ENCODE measurements at regions not wholly inside any gene's neighbourhood (a gene's known extent, or its start where the extent isn't known, plus 50 kb on each side); places are given as distances from the start of the nearest gene placed in this dataset.

- no peak overlapping the region for H3K9ac ChIP-seq
- H3K27me3 Mint-ChIP-seq (ENCODE audit: insufficient read depth, low read depth): peaks cover 2% of the 10 kb centered on the region
- no peak overlapping the region for H3K4me3 ChIP-seq
- H3K4me1 ChIP-seq: no peaks in the 10 kb centered on the region
- DNase-seq (ENCODE audit: low spot score): no peak
- H3K36me3 ChIP-seq: no peaks in the 10 kb centered on the region
- no peaks in the 10 kb centered on the region for H3K36me3 Mint-ChIP-seq
- no peak for TF ChIP-seq CTCF (IDR thresholded peaks at IDR 0.05)
- TF ChIP-seq EZH2phosphoT487 (IDR thresholded peaks at IDR 0.05): no peak
- no peak for TF ChIP-seq EZH2 (IDR thresholded peaks at IDR 0.05)
- H3K9me3 ChIP-seq (ENCODE audit: low read depth): no peaks in the 10 kb centered on the region
- peak overlapping the region; percentile 90 for H2AFZ ChIP-seq (replicated peaks)
- H3F3A ChIP-seq (ENCODE audit: low read depth): no peaks in the 10 kb centered on the region
- peaks cover 9% of the 10 kb centered on the region for H3K4me1 Mint-ChIP-seq
- no peaks in the 10 kb centered on the region for H3K79me2 ChIP-seq (ENCODE audit: low read depth)
- H4K20me1 ChIP-seq (ENCODE audit: low read depth): no peaks in the 10 kb centered on the region
- H3K4me3 Mint-ChIP-seq: no peak overlapping the region
- no peaks in the 10 kb centered on the region for H3K27me3 ChIP-seq
- H3K9me3 Mint-ChIP-seq: no peaks in the 10 kb centered on the region
- H3K4me2 ChIP-seq: no peak overlapping the region
- H3K27ac Mint-ChIP-seq: no peak overlapping the region
- H3K27ac ChIP-seq: no peak overlapping the region
These were observed 804.4 kb downstream of the FLRT2 start for GRCh38 chr14:86334355-86334754.

GRCh38 chr14:86333493-86333892 lies 803.5 kb downstream of the FLRT2 start:
- H4K20me1 ChIP-seq (ENCODE audit: low read depth): no peaks in the 10 kb centered on the region
- peaks cover 9% of the 10 kb centered on the region for H3K4me1 Mint-ChIP-seq
- H3K27me3 Mint-ChIP-seq (ENCODE audit: insufficient read depth, low read depth): peaks cover 2% of the 10 kb centered on the region
- TF ChIP-seq EZH2 (IDR thresholded peaks at IDR 0.05) (no peak), EZH2phosphoT487 (IDR thresholded peaks at IDR 0.05) (no peak), CTCF (IDR thresholded peaks at IDR 0.05) (no peak)
- no peaks in the 10 kb centered on the region for H3K36me3 Mint-ChIP-seq
- H3K4me2 ChIP-seq: no peak overlapping the region
- no peaks in the 10 kb centered on the region for H3K9me3 Mint-ChIP-seq
- no peaks in the 10 kb centered on the region for H3K4me1 ChIP-seq
- no peak overlapping the region for H3K4me3 Mint-ChIP-seq
- H3K36me3 ChIP-seq: no peaks in the 10 kb centered on the region
- H3K27ac ChIP-seq: no peak overlapping the region
- no peak overlapping the region for H3K4me3 ChIP-seq
- DNase-seq (ENCODE audit: low spot score): no peak
- H3K27ac Mint-ChIP-seq: no peak overlapping the region
- no peaks in the 10 kb centered on the region for H3K9me3 ChIP-seq (ENCODE audit: low read depth)
- no peak overlapping the region for H2AFZ ChIP-seq (replicated peaks)
- no peak overlapping the region for H3K9ac ChIP-seq
- no peaks in the 10 kb centered on the region for H3K79me2 ChIP-seq (ENCODE audit: low read depth)
- no peaks in the 10 kb centered on the region for H3K27me3 ChIP-seq
- no peaks in the 10 kb centered on the region for H3F3A ChIP-seq (ENCODE audit: low read depth)

- TF ChIP-seq EZH2 (IDR thresholded peaks at IDR 0.05) (no peak), EZH2phosphoT487 (IDR thresholded peaks at IDR 0.05) (no peak), CTCF (IDR thresholded peaks at IDR 0.05) (no peak)
- no peak overlapping the region for H3K4me2 ChIP-seq
- H2AFZ ChIP-seq (replicated peaks): no peak overlapping the region
These were observed 801.4 kb downstream of the FLRT2 start for GRCh38 chr14:86331341-86331740.

More at GRCh38 chr14:86331341-86331740, 801.4 kb downstream of the FLRT2 start:
- Mint-ChIP-seq H3K27me3 (ENCODE audit: insufficient read depth, low read depth) (no peaks in the 10 kb centered on the region), H3K4me1 (peaks cover 9% of the 10 kb centered on the region), H3K27ac (no peak overlapping the region), H3K9me3 (no peaks in the 10 kb centered on the region), H3K36me3 (no peaks in the 10 kb centered on the region), H3K4me3 (no peak overlapping the region)
- Histone ChIP-seq H3K36me3 (no peaks in the 10 kb centered on the region), H3K27ac (no peak overlapping the region), H3K9me3 (ENCODE audit: low read depth) (no peaks in the 10 kb centered on the region), H3K27me3 (no peaks in the 10 kb centered on the region), H3F3A (ENCODE audit: low read depth) (no peaks in the 10 kb centered on the region), H4K20me1 (ENCODE audit: low read depth) (no peaks in the 10 kb centered on the region), H3K4me3 (no peak overlapping the region), H3K4me1 (no peaks in the 10 kb centered on the region), H3K79me2 (ENCODE audit: low read depth) (no peaks in the 10 kb centered on the region), H3K9ac (no peak overlapping the region)
- no peak for DNase-seq (ENCODE audit: low spot score)

All from neural progenitor cell (in vitro differentiated cells).